Muscle of arm (tissue), 1 donor: ENCODE measurements at regions not wholly inside any gene's neighbourhood (a gene's known extent, or its start where the extent isn't known, plus 50 kb on each side); places are given as distances from the start of the nearest gene placed in this dataset.
"Not testable (repeated sequence)": the region's sequence is repeated elsewhere in the genome, so short reads cannot be mapped to it uniquely, and the experiment has no call there.

Experiments
- DNase-seq: peaks from one replicate; pipeline ENCODE4 v3.0.0-alpha.2; 2013

GRCh38 chr18:10169064-10169562, 255.3 kb downstream of the VAPA start:
- DNase-seq, result no peak

GRCh38 chr18:10169814-10170213, 256.0 kb downstream of the VAPA start:
- no peak for DNase-seq

- DNase-seq, result no peak
Measured at GRCh38 chr18:10170375-10170774, 256.6 kb downstream of the VAPA start.

- DNase-seq, result not testable (repeated sequence)
Measured at GRCh38 chr18:10175333-10175732, 261.5 kb downstream of the VAPA start.

GRCh38 chr18:10179326-10179725, 265.5 kb downstream of the VAPA start:
- not testable (repeated sequence) for DNase-seq

- no peak for DNase-seq
Measured at GRCh38 chr18:10182009-10182624, 268.3 kb downstream of the VAPA start.

GRCh38 chr18:10184776-10185175, 269.7 kb upstream of the APCDD1 start:
- DNase-seq, result no peak

GRCh38 chr18:10188971-10189810, 265.2 kb upstream of the APCDD1 start:
- DNase-seq, result no peak

- DNase-seq, result no peak
Measured at GRCh38 chr18:10190564-10190963, 263.9 kb upstream of the APCDD1 start.

GRCh38 chr18:10193444-10193843, 261.0 kb upstream of the APCDD1 start:
- DNase-seq, result no peak

- DNase-seq, result no peak
Measured at GRCh38 chr18:10194592-10194991, 259.8 kb upstream of the APCDD1 start.

- no peak for DNase-seq
Measured at GRCh38 chr18:10195529-10195928, 258.9 kb upstream of the APCDD1 start.

GRCh38 chr18:10197097-10197496, 257.3 kb upstream of the APCDD1 start:
- no peak for DNase-seq

- DNase-seq, result no peak
Measured at GRCh38 chr18:10201226-10201625, 253.2 kb upstream of the APCDD1 start.

GRCh38 chr18:10201659-10202058, 252.8 kb upstream of the APCDD1 start:
- DNase-seq, result no peak

- no peak for DNase-seq
Measured at GRCh38 chr18:10202845-10203321, 251.6 kb upstream of the APCDD1 start.

GRCh38 chr18:10205151-10205550, 249.3 kb upstream of the APCDD1 start:
- no peak for DNase-seq

- DNase-seq, result peak; percentile 58
Measured at GRCh38 chr18:10207682-10208345, 246.6 kb upstream of the APCDD1 start.

- no peak for DNase-seq
Measured at GRCh38 chr18:10209302-10209701, 245.1 kb upstream of the APCDD1 start.

GRCh38 chr18:10210057-10210633, 244.3 kb upstream of the APCDD1 start:
- DNase-seq, result no peak

GRCh38 chr18:10213526-10213925, 240.9 kb upstream of the APCDD1 start:
- no peak for DNase-seq

GRCh38 chr18:10215446-10215845, 239.0 kb upstream of the APCDD1 start:
- no peak for DNase-seq
